ENCODE measurements at regions not wholly inside any gene's neighbourhood (a gene's known extent, or its start where the extent isn't known, plus 50 kb on each side); places are given as distances from the start of the nearest gene placed in this dataset.

GRCh38 chr16:80116711-80117110, 424.1 kb upstream of the DYNLRB2 start:
- DNase-seq (ENCODE audit: low read depth): no peak
- TF ChIP-seq CTCF (conservative IDR thresholded peaks at IDR 0.05; ENCODE audit: low read depth, low read length): no peak
- no peak overlapping the region for H3K4me3 ChIP-seq (ENCODE audit: low read length)

- no peak for TF ChIP-seq CTCF (conservative IDR thresholded peaks at IDR 0.05; ENCODE audit: low read depth, low read length)
- no peak overlapping the region for H3K4me3 ChIP-seq (ENCODE audit: low read length)
- DNase-seq (ENCODE audit: low read depth): no peak
Measured at GRCh38 chr16:80114699-80115098, 426.1 kb upstream of the DYNLRB2 start.

DNA sequence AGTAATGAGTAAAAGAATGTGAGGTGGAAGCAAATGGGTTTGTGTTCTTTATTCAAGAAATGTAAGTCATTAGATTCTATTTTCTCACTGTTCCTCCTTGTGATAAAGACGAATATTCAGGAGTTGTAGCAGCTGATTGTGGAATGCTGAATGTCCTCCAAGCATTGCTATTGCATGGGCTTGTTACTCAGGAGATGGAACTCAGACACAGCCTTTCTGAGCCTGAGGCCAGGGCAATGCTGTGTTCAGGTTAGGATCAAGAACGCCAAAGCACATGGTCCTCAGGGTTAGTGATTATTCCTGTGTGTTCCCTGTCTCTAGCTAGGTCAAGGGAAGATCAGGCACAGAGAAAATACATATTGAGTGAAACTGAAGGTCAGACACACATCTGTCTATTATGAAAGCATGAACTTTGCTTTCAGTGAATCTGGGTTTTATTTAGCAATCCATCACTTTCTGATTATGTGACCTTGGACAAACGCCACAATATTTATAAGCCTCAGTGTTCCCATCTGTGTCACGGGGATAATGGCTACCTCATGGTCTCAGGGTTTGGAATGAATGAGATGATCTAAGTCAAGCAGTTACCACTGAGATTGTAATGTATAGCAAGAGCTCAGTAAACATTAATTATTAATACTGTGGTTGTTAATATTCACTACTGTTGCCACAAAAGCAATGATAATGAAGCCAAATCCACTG, 426.8 kb upstream of the DYNLRB2 start:
- H3K4me3 ChIP-seq (ENCODE audit: low read length): no peak overlapping the region
- no peak for DNase-seq (ENCODE audit: low read depth)
- TF ChIP-seq CTCF (conservative IDR thresholded peaks at IDR 0.05; ENCODE audit: low read depth, low read length): no peak

DNA sequence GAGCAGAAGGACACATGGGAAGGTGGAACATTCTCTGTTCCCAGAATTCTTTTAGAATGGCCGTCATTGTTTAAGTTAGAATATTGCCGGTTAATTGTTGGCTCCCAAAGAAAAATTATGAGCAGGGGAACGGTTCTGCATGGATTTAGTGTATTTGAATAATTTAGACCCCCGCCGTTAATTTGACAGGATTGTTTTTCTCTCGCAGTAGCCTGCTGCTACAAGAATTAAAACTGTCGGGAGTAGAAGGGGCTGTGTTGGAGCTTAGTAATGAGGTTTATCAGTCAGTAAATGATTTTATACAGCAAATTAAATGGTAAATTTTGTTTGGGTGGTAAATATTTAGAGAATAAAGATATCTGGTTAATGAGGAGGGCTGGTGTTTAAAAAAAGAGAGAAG, 431.2 kb upstream of the DYNLRB2 start:
- no peak overlapping the region for H3K4me3 ChIP-seq (ENCODE audit: low read length)
- no peak for DNase-seq (ENCODE audit: low read depth)
- TF ChIP-seq CTCF (conservative IDR thresholded peaks at IDR 0.05; ENCODE audit: low read depth, low read length): no peak

DNA sequence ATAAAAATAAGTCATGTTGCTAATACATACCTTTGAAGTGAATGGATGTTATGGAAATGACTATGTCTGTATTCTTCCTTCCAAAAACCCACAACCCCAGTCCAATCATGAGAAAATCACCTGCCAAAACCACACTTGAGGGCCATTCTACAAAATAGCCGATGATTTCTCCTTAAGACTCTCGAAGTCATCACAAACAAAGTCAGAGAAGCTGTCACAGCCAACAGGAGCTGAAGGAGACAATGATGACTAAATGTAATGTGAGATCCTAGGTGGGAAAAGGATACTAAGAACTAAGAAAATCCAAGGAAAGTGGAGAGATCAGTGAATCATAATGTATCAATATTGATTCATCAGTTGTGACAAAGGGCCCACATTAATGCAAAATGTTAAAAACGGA, 432.9 kb upstream of the DYNLRB2 start:
- TF ChIP-seq CTCF (conservative IDR thresholded peaks at IDR 0.05; ENCODE audit: low read depth, low read length): no peak
- DNase-seq (ENCODE audit: low read depth): no peak
- H3K4me3 ChIP-seq (ENCODE audit: low read length): no peak overlapping the region

GRCh38 chr16:80105751-80106150, 435.0 kb upstream of the DYNLRB2 start:
- H3K4me3 ChIP-seq (ENCODE audit: low read length): no peak overlapping the region
- no peak for DNase-seq (ENCODE audit: low read depth)
- no peak for TF ChIP-seq CTCF (conservative IDR thresholded peaks at IDR 0.05; ENCODE audit: low read depth, low read length)

GRCh38 chr16:80105160-80105559, 435.6 kb upstream of the DYNLRB2 start:
- TF ChIP-seq CTCF (conservative IDR thresholded peaks at IDR 0.05; ENCODE audit: low read depth, low read length): no peak
- H3K4me3 ChIP-seq (ENCODE audit: low read length): no peak overlapping the region
- DNase-seq (ENCODE audit: low read depth): no peak

Measured in retinal pigment epithelial cell (primary cell).